Cardiac fibroblast (primary cell): ENCODE measurements at regions not wholly inside any gene's neighbourhood (a gene's known extent, or its start where the extent isn't known, plus 50 kb on each side); places are given as distances from the start of the nearest gene placed in this dataset.
A peak's percentile ranks its signal among the peaks of the same experiment; 100 is the strongest.
"Not testable (repeated sequence)": the region's sequence is repeated elsewhere in the genome, so short reads cannot be mapped to it uniquely, and the experiment has no call there.

Experiments used
- DNase-seq, 2 donors: peaks; one replicate each; pipeline versions ENCODE4 v3.0.0 to v3.0.0-alpha.2; 2010; ENCODE audit warnings: low read depth in 2 of 2
- H3K4me3 ChIP-seq, 2 donors: replicated peaks in 1 of 2; 1 replicate in 1 of 2; 2 replicates in 1 of 2; pipeline ENCODE4 v1.5.1; 2011; ENCODE audit warnings: low read depth in 2 of 2, low read length in 2 of 2, mild to moderate bottlenecking in 2 of 2, moderate library complexity in 1 of 2
- TF ChIP-seq, protein P1 (sequence below): IDR thresholded peaks from one replicate; pipeline ENCODE4 v1.5.1; 2011; ENCODE audit warnings: low read depth, mild to moderate bottlenecking, low read length, inconsistent platforms

DNA sequence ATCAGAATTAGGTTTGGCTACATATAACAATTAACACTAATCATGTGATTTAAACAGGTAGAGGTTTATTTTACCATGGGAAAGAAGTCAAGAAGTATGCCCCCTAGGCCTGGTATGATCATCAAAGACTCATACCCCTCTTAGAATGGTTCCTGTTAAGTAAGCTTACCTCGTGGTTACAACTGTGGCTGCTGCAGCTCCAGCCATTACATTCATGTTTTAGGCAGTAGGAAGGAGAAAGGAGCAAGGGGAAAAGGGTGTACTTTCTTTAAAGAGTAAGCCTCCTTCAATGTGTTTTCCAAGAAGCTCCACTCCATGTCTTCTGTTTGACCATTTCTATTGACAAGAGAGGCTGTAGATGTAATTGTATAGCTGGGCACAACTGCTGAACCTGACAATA is 94.9 kb upstream of the GATB start:
- no peak overlapping the region for H3K4me3 ChIP-seq
- TF ChIP-seq, protein P1, sequence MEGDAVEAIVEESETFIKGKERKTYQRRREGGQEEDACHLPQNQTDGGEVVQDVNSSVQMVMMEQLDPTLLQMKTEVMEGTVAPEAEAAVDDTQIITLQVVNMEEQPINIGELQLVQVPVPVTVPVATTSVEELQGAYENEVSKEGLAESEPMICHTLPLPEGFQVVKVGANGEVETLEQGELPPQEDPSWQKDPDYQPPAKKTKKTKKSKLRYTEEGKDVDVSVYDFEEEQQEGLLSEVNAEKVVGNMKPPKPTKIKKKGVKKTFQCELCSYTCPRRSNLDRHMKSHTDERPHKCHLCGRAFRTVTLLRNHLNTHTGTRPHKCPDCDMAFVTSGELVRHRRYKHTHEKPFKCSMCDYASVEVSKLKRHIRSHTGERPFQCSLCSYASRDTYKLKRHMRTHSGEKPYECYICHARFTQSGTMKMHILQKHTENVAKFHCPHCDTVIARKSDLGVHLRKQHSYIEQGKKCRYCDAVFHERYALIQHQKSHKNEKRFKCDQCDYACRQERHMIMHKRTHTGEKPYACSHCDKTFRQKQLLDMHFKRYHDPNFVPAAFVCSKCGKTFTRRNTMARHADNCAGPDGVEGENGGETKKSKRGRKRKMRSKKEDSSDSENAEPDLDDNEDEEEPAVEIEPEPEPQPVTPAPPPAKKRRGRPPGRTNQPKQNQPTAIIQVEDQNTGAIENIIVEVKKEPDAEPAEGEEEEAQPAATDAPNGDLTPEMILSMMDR: no peak
- no peak for DNase-seq

DNA sequence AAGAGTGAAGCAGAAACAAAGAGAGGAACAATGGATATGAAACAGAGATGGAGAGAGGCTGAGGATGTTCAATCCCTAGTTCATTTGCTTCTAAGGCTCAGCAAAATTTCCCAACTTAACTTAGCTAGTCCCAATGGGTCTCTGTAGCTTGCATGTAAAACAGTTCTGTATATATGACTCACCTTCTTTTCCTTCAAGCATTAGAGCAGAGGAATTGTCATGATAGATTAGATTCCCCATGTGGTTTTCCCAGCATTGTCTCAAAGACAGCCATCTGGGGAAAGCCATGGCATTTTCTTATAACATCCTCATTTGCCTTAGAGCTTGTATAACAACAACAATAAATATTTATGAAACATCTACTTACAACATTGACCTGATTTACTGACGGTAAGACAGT is 93.9 kb upstream of the GATB start:
- peak; percentile 20 to 44 for DNase-seq
- TF ChIP-seq, protein P1: no peak
- no peak overlapping the region for H3K4me3 ChIP-seq

DNA sequence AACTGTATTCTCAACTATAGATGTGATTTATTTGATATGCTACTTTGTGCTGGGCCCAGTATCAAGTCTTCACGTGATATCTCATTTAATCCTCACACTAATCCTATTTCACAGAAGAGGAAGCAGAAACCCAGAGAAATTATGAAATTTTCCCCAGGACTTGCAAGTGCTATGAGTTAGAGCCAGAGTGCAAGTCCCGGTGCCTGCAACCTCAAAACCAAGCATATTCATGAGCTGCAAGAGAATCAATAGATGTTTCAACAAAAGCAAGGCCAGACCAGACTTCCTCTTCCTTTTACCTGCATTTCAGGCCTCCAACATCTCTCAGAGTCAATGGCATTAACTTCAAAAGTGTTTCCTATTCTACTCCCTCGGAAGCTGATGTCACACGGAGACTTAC is 92.2 kb upstream of the GATB start:
- DNase-seq: no peak
- no peak overlapping the region for H3K4me3 ChIP-seq
- TF ChIP-seq, protein P1: no peak

DNA sequence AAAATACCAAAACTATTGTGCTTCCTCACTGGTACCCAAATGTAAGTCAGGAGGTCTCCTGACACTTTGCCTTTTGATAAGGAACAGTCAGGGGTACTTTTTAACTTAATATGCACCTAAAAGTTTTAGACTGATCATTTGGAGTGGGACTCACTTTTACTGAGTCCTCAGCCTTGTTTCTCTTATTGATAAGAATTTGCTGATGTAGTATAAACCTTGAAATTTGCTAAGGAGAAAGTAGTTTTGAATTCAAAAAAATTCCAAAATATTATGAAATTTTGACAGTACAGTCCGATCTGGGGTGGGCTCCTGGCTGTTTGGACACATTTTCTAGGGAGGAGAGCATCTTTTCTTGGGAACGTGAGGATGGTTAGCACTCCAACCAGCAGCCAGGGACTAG is 91.4 kb upstream of the GATB start:
- H3K4me3 ChIP-seq: no peak overlapping the region
- TF ChIP-seq, protein P1: no peak
- DNase-seq: no peak

DNA sequence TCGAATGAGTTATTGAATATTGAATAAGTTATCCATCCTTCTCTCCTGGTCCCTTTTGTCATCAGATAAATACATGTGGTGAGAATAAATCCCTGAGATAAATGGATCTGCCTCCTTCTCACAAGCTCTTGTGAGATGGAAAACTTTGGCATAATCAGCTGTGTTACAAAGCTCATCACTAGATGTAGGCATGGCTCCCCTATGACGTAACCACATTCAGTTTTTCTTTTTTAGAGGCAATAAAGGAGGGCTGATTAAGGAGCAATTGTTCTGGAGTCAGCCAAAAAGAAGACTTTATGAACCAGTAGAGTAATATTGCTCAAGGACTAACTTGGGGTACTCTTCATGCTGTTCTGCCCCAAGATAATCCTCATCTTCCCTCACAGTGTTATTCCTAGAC is 90.5 kb upstream of the GATB start:
- no peak for DNase-seq
- TF ChIP-seq, protein P1: no peak
- no peak overlapping the region for H3K4me3 ChIP-seq

DNA sequence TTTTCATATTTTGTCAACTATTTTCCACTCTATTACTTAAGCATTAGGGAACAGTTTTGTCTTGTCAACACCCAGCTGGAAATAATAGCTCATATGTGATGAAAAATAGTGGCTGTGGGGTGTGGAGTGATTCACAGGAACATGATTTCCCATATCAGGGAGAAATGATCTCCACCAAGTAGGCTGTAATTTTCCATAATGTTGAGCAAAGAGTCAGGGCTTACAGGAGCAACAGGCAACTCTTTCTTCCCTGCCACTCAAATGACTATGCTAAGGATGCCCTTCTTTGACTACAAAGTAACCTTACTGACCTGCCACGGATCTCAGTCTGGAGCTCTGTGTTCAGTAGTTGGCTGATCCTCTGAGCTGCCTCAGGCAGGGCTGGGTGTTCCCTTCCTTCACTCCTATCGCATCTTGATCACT is 90.0 kb upstream of the GATB start:
- DNase-seq: peak; percentile 49 to 67
- H3K4me3 ChIP-seq: no peak overlapping the region
- TF ChIP-seq, protein P1: no peak

DNA sequence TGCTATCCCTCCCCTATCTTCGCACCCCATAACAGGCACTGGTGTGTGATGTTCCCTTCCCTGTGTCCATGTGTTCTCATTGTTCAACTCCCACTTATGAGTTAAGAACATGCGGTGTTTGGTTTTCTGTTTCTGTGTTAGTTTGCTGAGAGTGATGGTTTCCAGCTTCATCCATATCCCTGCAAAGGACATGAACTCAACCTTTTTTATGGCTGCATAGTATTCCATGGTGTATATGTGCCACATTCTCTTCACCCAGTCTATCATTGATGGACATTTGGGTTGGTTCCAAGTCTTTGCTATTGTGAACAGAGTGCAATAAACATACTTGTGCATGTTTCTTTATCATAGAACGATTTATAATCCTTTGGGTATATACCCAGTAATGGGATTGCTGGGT is 84.7 kb upstream of the GATB start:
- DNase-seq, H3K4me3 ChIP-seq: not testable (repeated sequence)
